GM12875 (cell line): ENCODE measurements at regions not wholly inside any gene's neighbourhood (a gene's known extent, or its start where the extent isn't known, plus 50 kb on each side); places are given as distances from the start of the nearest gene placed in this dataset.

Experiments used
- H3K4me3 ChIP-seq: one replicate; pipeline ENCODE4 v1.5.1; 2011; ENCODE audit warnings: low read depth, low read length, control low read depth
- TF ChIP-seq, protein P1 (sequence below): IDR thresholded peaks from 2 replicates; pipeline ENCODE4 v1.5.1; 2011; ENCODE audit warnings: low read depth, mild to moderate bottlenecking, control low read depth, inconsistent platforms, low read length, moderate library complexity, borderline replicate concordance; ENCODE audit not compliant: insufficient read depth

DNA sequence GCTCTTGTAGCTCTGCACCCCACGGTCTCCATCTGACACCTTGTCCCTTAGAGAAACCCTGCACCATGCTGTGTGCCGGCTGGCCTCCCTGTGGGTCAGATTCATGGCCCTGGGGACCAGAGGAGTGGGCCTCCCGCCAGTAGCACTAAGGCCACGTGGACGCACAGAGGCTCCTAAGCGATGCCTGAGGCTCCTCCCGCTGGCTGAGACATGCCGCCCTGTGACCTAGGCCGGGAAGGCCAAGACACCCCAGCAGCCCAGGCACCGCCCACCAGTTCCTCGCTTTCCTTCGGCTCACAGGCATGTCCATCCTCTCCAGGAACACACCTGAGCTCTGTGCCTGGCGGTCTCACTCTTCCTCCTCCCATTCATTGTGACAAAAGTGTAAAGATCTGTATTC lies 311.0 kb downstream of the THBS2 start:
- TF ChIP-seq, protein P1, sequence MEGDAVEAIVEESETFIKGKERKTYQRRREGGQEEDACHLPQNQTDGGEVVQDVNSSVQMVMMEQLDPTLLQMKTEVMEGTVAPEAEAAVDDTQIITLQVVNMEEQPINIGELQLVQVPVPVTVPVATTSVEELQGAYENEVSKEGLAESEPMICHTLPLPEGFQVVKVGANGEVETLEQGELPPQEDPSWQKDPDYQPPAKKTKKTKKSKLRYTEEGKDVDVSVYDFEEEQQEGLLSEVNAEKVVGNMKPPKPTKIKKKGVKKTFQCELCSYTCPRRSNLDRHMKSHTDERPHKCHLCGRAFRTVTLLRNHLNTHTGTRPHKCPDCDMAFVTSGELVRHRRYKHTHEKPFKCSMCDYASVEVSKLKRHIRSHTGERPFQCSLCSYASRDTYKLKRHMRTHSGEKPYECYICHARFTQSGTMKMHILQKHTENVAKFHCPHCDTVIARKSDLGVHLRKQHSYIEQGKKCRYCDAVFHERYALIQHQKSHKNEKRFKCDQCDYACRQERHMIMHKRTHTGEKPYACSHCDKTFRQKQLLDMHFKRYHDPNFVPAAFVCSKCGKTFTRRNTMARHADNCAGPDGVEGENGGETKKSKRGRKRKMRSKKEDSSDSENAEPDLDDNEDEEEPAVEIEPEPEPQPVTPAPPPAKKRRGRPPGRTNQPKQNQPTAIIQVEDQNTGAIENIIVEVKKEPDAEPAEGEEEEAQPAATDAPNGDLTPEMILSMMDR: no peak
- H3K4me3 ChIP-seq: no peak overlapping the region

DNA sequence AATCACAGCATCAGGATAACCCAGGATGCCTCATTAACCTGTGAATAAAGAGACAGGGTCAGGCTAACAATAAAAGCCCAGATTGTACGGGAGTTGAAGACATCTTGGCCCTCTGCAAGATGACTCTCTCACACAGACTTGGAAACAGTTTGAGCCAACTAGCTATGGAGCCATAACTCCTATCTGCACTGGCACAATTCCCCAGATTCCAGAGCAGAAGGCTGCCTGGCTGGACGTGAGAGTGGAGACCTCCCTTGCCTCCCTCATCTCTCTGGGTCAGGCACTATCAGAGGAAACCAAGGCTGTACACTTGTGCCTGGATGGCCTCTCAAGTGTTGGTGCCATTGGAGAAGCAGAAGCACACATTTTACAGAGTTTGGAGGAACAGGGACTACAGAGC lies 312.6 kb downstream of the THBS2 start:
- no peak overlapping the region for H3K4me3 ChIP-seq
- TF ChIP-seq, protein P1: no peak

DNA sequence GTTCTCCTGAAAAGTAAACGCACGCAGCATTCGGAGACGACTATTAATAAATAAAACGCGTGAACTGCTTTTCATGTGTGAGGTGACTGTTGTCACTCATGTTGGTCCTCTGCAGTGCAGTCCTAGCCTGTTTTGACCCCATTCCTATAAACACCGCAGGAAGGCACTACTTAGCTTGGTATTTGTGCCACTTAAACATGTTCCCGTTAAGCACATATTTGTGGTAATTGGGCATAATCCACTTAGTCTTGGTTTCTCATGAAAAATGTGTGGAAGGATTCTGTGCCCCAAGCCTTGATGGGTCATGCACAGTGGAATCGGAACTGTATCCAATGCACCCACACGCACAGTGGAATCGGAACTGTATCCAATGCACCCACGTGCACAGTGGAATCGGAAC lies 313.9 kb downstream of the THBS2 start:
- H3K4me3 ChIP-seq: no peak overlapping the region
- TF ChIP-seq, protein P1: no peak

DNA sequence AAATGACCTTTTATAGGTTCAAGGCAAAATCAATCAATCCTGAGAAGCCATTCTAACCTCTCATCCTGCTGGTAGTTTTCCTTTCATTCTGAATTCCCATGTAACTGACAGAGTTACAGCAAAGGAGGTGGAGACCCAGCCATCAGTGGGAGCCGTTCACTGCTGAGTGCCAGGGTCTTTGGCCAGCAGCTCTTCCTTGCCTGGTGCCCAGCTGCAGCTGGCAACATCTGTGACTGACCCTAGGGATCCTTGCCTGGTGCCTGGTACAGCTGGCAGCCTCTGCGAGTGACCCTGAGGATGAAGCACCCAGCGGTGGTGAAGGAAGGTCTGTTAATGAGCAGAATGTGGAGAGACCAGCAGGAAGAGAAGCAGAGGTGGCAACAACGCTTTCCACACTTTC lies 314.6 kb downstream of the THBS2 start:
- H3K4me3 ChIP-seq: no peak overlapping the region
- TF ChIP-seq, protein P1: no peak

DNA sequence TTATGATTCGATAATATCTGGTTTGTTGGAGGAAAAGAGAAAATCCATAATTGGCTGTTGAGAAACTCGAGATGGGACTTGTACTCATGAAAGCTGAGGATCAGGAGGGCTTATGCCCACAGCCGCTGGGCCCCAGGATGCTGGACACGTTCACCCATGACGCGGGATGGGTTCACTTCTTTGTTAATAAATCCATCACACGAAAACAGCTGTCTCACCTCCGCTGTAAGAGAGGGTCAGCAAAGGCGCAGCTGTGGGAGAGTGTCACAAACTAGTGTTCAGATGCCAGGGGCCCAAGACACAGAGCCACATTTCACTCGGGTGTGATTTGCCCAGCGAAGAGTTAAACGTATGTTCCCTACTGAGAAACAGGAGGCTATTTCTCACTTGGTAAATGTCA lies 315.1 kb downstream of the THBS2 start:
- TF ChIP-seq, protein P1: no peak
- no peak overlapping the region for H3K4me3 ChIP-seq

DNA sequence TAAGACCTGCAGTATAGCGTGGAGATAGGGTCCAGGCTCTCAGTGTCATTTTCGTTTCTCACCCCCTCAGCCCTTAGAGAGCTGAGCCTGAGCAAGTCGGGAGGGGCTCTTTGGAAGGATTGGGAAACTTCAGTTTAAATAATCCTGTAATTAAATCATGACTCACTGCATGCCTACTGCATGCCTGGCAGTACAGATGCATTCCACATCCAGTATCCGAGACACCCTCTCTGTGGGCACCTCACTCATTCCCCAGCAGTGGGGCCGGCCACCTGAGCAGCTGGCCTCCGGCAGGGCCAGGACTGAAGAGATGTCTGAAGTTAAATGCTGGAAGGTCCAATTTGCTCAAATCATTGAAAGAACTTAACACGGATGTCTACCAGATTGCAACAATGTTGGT lies 316.6 kb downstream of the THBS2 start:
- TF ChIP-seq, protein P1: no peak
- no peak overlapping the region for H3K4me3 ChIP-seq

DNA sequence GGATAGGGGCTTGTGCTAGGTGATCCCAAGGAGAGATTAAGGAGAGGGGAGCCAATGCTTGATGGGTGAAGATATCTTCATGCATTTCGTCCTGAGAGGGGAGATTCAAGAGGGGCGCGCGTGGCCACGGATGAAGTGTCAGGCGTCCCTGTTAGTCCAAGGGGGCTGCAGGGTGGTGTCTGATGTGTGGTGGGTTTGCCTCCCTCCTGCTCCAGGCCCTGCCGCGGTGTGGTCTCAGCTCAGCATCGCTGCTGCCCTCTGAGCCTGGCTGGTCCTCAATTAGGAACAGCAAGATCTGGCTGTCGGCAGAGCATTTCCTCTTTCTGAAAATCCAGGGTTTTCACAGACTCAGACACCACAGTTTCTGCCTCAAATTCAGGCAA lies 318.0 kb downstream of the THBS2 start:
- TF ChIP-seq, protein P1: no peak
- no peak overlapping the region for H3K4me3 ChIP-seq
